GM12878 (cell line): ENCODE measurements at regions not wholly inside any gene's neighbourhood (a gene's known extent, or its start where the extent isn't known, plus 50 kb on each side); places are given as distances from the start of the nearest gene placed in this dataset.

Source experiments
- ATAC-seq: fragments of 200-7000 bp; cut with Tn5 transposase; 3 replicates; pipeline ENCODE4 v1.9.1; 2020; ENCODE audit warnings: mild to moderate bottlenecking, moderate library complexity
- BruUV-seq: library from RNA; stranded (reverse); fragments of 400-500 nt; replicated peaks from 2 replicates; lab custom pipeline; 2021; lab: Mats Ljungman, UMichigan
- CTCF ChIA-PET: fragments of 300-600 bp; sonication (Branson Sonifier 250); formaldehyde crosslinking; extraction: SDS; loops from one replicate; lab custom pipeline; 2021; ENCODE audit warnings: inconsistent platforms; lab: Yijun Ruan, JAX
- POLR2A ChIA-PET: fragments of 350-600 bp; formaldehyde crosslinking; extraction: SDS; loops from one replicate; lab custom pipeline; 2021; ENCODE audit warnings: inconsistent platforms; lab: Charles Lee
- RAD21 ChIA-PET: fragments of 300-600 bp; sonication (Branson Sonifier 250); formaldehyde crosslinking; loops from one replicate; lab custom pipeline; 2023; ENCODE audit warnings: antibody characterized with exemption; ENCODE audit not compliant: unreplicated experiment; lab: Charles Lee
- SMC1A ChIA-PET: fragments of 300-600 bp; sonication (Branson Sonifier 250); formaldehyde crosslinking; loops from one replicate; lab custom pipeline; 2023; ENCODE audit not compliant: unreplicated experiment, uncharacterized antibody; lab: Charles Lee
- DNase-seq: peaks from one replicate; pipeline ENCODE4 v3.0.0-alpha.2; 2011; ENCODE audit warnings: low read depth, low spot score
- FAIRE-seq: peaks from 3 replicates; lab custom pipeline; 2011; peaks lifted over from hg19 to GRCh38; lab: Jason Lieb, UNC
- H2AFZ ChIP-seq: 2 replicates; pipeline ENCODE4 v1.6.0; 2011; ENCODE audit warnings: low read depth, low read length, control low read depth; ENCODE audit not compliant: control insufficient read depth
- H3K27ac ChIP-seq: 2 replicates; pipeline ENCODE4 v1.5.1; 2011; ENCODE audit warnings: control low read depth; ENCODE audit not compliant: control insufficient read depth, insufficient read depth
- H3K27me3 ChIP-seq, 2 experiments: replicated peaks in 1 of 2; 2 replicates each; pipeline versions ENCODE4 v1.6.0 to v1.6.1; 2011; ENCODE audit warnings: low read length in 1 of 2; ENCODE audit not compliant: control insufficient read depth in 2 of 2, insufficient read depth in 2 of 2
- H3K36me3 ChIP-seq, 2 experiments: 2 replicates each; pipeline ENCODE4 v1.5.1; 2011; ENCODE audit warnings: low read length in 1 of 2; ENCODE audit not compliant: control insufficient read depth in 2 of 2, insufficient read depth in 2 of 2
- H3K4me1 ChIP-seq: 2 replicates; pipeline ENCODE4 v1.6.1; 2011; ENCODE audit warnings: mild to moderate bottlenecking, low read length, moderate library complexity, mixed read lengths; ENCODE audit not compliant: control insufficient read depth, insufficient read depth
- H3K4me2 ChIP-seq: 2 replicates; pipeline ENCODE4 v1.6.0; 2011; ENCODE audit warnings: control low read depth; ENCODE audit not compliant: control insufficient read depth, insufficient read depth
- H3K4me3 ChIP-seq: fragments of 200-600 bp; sonication (generic); 2 replicates; pipeline ENCODE4 v1.5.1; 2016
- H3K79me2 ChIP-seq: 2 replicates; pipeline ENCODE4 v1.6.0; 2011; ENCODE audit warnings: low read length; ENCODE audit not compliant: control insufficient read depth, insufficient read depth
- H3K9ac ChIP-seq: 2 replicates; pipeline ENCODE4 v1.8.0; 2011; ENCODE audit warnings: low read length, control low read depth, mixed read lengths; ENCODE audit not compliant: control insufficient read depth, insufficient read depth
- H3K9me3 ChIP-seq: replicated peaks from 3 replicates; pipeline ENCODE4 v1.5.1; 2011; ENCODE audit warnings: mild to moderate bottlenecking, low read length; ENCODE audit not compliant: control insufficient read depth, insufficient read depth
- H4K20me1 ChIP-seq: 2 replicates; pipeline ENCODE4 v1.6.0; 2011; ENCODE audit not compliant: control insufficient read depth, insufficient read depth
- ATF2 ChIP-seq: IDR thresholded peaks from 2 replicates; pipeline ENCODE4 v1.6.1; 2012; ENCODE audit warnings: low read length, inconsistent platforms
- BHLHE40 ChIP-seq, 2 experiments: fragments of 450-650 bp in 1 of 2; IDR thresholded peaks; 2 replicates each; pipeline ENCODE4 v1.6.1; 2011 to 2017; ENCODE audit warnings: low read depth in 2 of 2, borderline replicate concordance in 1 of 2, improper control_type of control experiment in 1 of 2, low read length in 1 of 2, mild to moderate bottlenecking in 1 of 2
- CBFB ChIP-seq: IDR thresholded peaks from 2 replicates; pipeline ENCODE4 v1.6.1; 2016; ENCODE audit warnings: antibody characterized with exemption, low read depth
- CREM ChIP-seq: IDR thresholded peaks from 2 replicates; pipeline ENCODE4 v1.6.1; 2014; ENCODE audit warnings: antibody characterized with exemption, low read depth
- CTCF ChIP-seq, 3 experiments: IDR thresholded peaks in 2 of 3; conservative IDR thresholded peaks in 1 of 3; 2 replicates each; pipeline ENCODE4 v1.5.1; 2011; ENCODE audit warnings: low read depth in 3 of 3, low read length in 3 of 3, mild to moderate bottlenecking in 3 of 3, control low read depth in 2 of 3, moderate library complexity in 2 of 3, inconsistent platforms in 1 of 3, mixed read lengths in 1 of 3; ENCODE audit not compliant: control insufficient read depth in 2 of 3, insufficient read depth in 1 of 3; ENCODE audit errors: extremely low read depth in 1 of 3
- GATAD2B ChIP-seq: fragments of 450-650 bp; conservative IDR thresholded peaks from 2 replicates; pipeline ENCODE4 v1.6.1; 2017; ENCODE audit warnings: low read depth, mild to moderate bottlenecking, moderate library complexity
- HCFC1 ChIP-seq: fragments of 150-350 bp; IDR thresholded peaks from 2 replicates; pipeline ENCODE4 v1.6.1; 2014; ENCODE audit warnings: low read length
- HSF1 ChIP-seq: fragments of 150-350 bp; IDR thresholded peaks from 2 replicates; pipeline ENCODE4 v1.6.1; 2014; ENCODE audit warnings: mild to moderate bottlenecking, low read depth, low read length
- KLF5 ChIP-seq: fragments of 450-650 bp; IDR thresholded peaks from 2 replicates; pipeline ENCODE4 v1.6.1; 2014; ENCODE audit warnings: mild to moderate bottlenecking; ENCODE audit not compliant: partially characterized antibody
- MLLT1 ChIP-seq: fragments of 450-650 bp; IDR thresholded peaks from 2 replicates; pipeline ENCODE4 v1.6.1; 2016; ENCODE audit warnings: mild to moderate bottlenecking
- NBN ChIP-seq: fragments of 450-650 bp; IDR thresholded peaks from 2 replicates; pipeline ENCODE4 v1.6.1; 2016
- NFIC ChIP-seq: IDR thresholded peaks from 2 replicates; pipeline ENCODE4 v1.6.1; 2012; ENCODE audit warnings: low read depth, mild to moderate bottlenecking, inconsistent platforms, low read length, moderate library complexity
- NFYA ChIP-seq: IDR thresholded peaks from 2 replicates; pipeline ENCODE4 v1.6.1; 2011; ENCODE audit warnings: low read depth, mild to moderate bottlenecking, low read length, improper control_type of control experiment, borderline replicate concordance
- RAD21 ChIP-seq: IDR thresholded peaks from 2 replicates; pipeline ENCODE4 v1.6.1; 2011; ENCODE audit warnings: mild to moderate bottlenecking, low read depth, low read length, moderate library complexity; ENCODE audit not compliant: insufficient read depth
- SREBF2 ChIP-seq: IDR thresholded peaks from 2 replicates; pipeline ENCODE4 v1.6.1; 2012; ENCODE audit warnings: mild to moderate bottlenecking, low read length
- YBX1 ChIP-seq: fragments of 450-650 bp; IDR thresholded peaks from 2 replicates; pipeline ENCODE4 v1.6.1; 2016; ENCODE audit warnings: antibody characterized with exemption
- YY1 ChIP-seq: IDR thresholded peaks from 2 replicates; pipeline ENCODE4 v1.6.1; 2011; ENCODE audit warnings: low read depth, mild to moderate bottlenecking, low read length
- ZBTB33 ChIP-seq: fragments of 450-650 bp; IDR thresholded peaks from 2 replicates; pipeline ENCODE4 v1.6.1; 2017; ENCODE audit warnings: mild to moderate bottlenecking
- ZNF24 ChIP-seq: fragments of 450-650 bp; IDR thresholded peaks from 2 replicates; pipeline ENCODE4 v1.6.1; 2017; ENCODE audit warnings: antibody characterized with exemption, mild to moderate bottlenecking
- WGBS: methylation state at CpG from one replicate; pipeline ENCODE4 v1.1.6; 2016; ENCODE audit warnings: low lambda C conversion rate; ENCODE audit not compliant: insufficient replicate concordance, insufficient coverage; ENCODE audit errors: missing lambda C conversion rate; 5-methylcytosine and 5-hydroxymethylcytosine counted together
- in situ Hi-C: fragments of 300-500 bp; cut with MboI; formaldehyde crosslinking; loops from 9 replicates; pipeline ENCODE4 v1.14.3; 2018; ENCODE audit warnings: mixed read lengths
- intact Hi-C: fragments of 100-400 bp; cut with micrococcal nuclease; formaldehyde crosslinking; loops from one replicate; pipeline ENCODE4 v1.14.2; 2022; ENCODE audit not compliant: unreplicated experiment

- DNase-seq (no peak), ATAC-seq (no peak), FAIRE-seq (no peak)
- H2AFZ ChIP-seq = no peak overlapping the region
- BruUV-seq = no TSS peak
- 49% methylated on average over 2 of the region's 2 CpGs for WGBS
- H3K4me3 ChIP-seq = no peak overlapping the region
- no peak overlapping the region for H3K9ac ChIP-seq
- in situ Hi-C loops (no loop called here), intact Hi-C loops (no loop called here)
- H3K4me1 ChIP-seq = no peaks in the 10 kb centered on the region
- H4K20me1 ChIP-seq = no peaks in the 10 kb centered on the region
- no peaks in the 10 kb centered on the region for H3K36me3 ChIP-seq
- no peak overlapping the region for H3K27ac ChIP-seq
- H3K27me3 ChIP-seq = no peaks in the 10 kb centered on the region
- ChIA-PET CTCF (no interaction called here), POLR2A (no interaction called here), SMC1A (no interaction called here), RAD21 (no interaction called here)
- no peaks in the 10 kb centered on the region for H3K9me3 ChIP-seq
- no peaks in the 10 kb centered on the region for H3K79me2 ChIP-seq
- H3K4me2 ChIP-seq = no peak overlapping the region
- TF ChIP-seq RAD21 (no peak), NBN (no peak), CREM (no peak), CTCF (IDR thresholded peaks at IDR 0.05 in 2 of 3, conservative IDR thresholded peaks at IDR 0.05 in 1 of 3; ENCODE audit: control insufficient read depth in 2 of 3, extremely low read depth in 1 of 3, insufficient read depth in 1 of 3, low read depth in 3 of 3, low read length in 3 of 3) (no peak), NFYA (no peak), CBFB (no peak), BHLHE40 (IDR thresholded peaks at IDR 0.05; ENCODE audit: borderline replicate concordance in 1 of 2, low read depth in 2 of 2, low read length in 1 of 2) (no peak), MLLT1 (no peak), GATAD2B (no peak), SREBF2 (no peak), ATF2 (no peak), ZBTB33 (no peak), KLF5 (no peak), YY1 (no peak), YBX1 (no peak), NFIC (no peak), HSF1 (no peak), HCFC1 (no peak), ZNF24 (no peak)
Measured at GRCh38 chr3:144746631-144747030, 775.0 kb downstream of the DIPK2A start.
